Karpas-422 (cell line): ENCODE measurements at regions not wholly inside any gene's neighbourhood (a gene's known extent, or its start where the extent isn't known, plus 50 kb on each side); places are given as distances from the start of the nearest gene placed in this dataset.

ENCODE experiments used
- DNase-seq: peaks from one replicate; pipeline ENCODE4 v3.0.0-alpha.2; 2015
- H2AFZ ChIP-seq: fragments of 200-600 bp; sonication (generic); 2 replicates; pipeline ENCODE4 v1.6.1; 2014; ENCODE audit warnings: antibody characterized with exemption, low read length, mixed read lengths
- H3K27ac ChIP-seq: fragments of 200-600 bp; sonication (generic); 2 replicates; pipeline ENCODE4 v1.5.1; 2014; ENCODE audit warnings: mild to moderate bottlenecking, low read length, moderate library complexity
- H3K27me3 ChIP-seq: fragments of 200-600 bp; sonication (generic); 2 replicates; pipeline ENCODE4 v1.6.1; 2014; ENCODE audit warnings: low read length, mixed read lengths
- H3K36me3 ChIP-seq: fragments of 200-600 bp; sonication (generic); 2 replicates; pipeline ENCODE4 v1.6.1; 2014; ENCODE audit warnings: low read length, mixed read lengths; ENCODE audit not compliant: insufficient read depth
- H3K4me1 ChIP-seq: fragments of 200-600 bp; sonication (generic); 2 replicates; pipeline ENCODE4 v1.6.1; 2014; ENCODE audit warnings: mild to moderate bottlenecking, low read length, mixed read lengths
- H3K4me2 ChIP-seq: fragments of 200-600 bp; sonication (generic); 2 replicates; pipeline ENCODE4 v1.6.1; 2014; ENCODE audit warnings: low read length, low read depth, mild to moderate bottlenecking; ENCODE audit not compliant: poor library complexity, severe bottlenecking
- H3K4me3 ChIP-seq: fragments of 200-600 bp; sonication (generic); 2 replicates; pipeline ENCODE4 v1.5.1; 2014; ENCODE audit warnings: mild to moderate bottlenecking, antibody characterized with exemption, low read length, mixed read lengths
- H3K79me2 ChIP-seq: fragments of 200-600 bp; sonication (generic); 2 replicates; pipeline ENCODE4 v1.6.1; 2014; ENCODE audit warnings: mild to moderate bottlenecking, low read length, mixed read lengths
- H3K9ac ChIP-seq: fragments of 200-600 bp; sonication (generic); 2 replicates; pipeline ENCODE4 v1.6.0; 2014; ENCODE audit warnings: low read length
- H3K9me2 ChIP-seq: fragments of 200-600 bp; sonication (generic), shearing (Covaris generic); replicated peaks from 2 replicates; pipeline ENCODE4 v1.6.0; 2014; ENCODE audit warnings: mild to moderate bottlenecking, low read length, moderate library complexity; ENCODE audit not compliant: insufficient read depth
- H3K9me3 ChIP-seq: fragments of 300-700, 200-600 bp; sonication (generic); 2 replicates; pipeline ENCODE4 v1.6.1; 2014; ENCODE audit warnings: low read length, mixed read lengths
- H4K20me1 ChIP-seq: fragments of 200-600 bp; sonication (generic); 2 replicates; pipeline ENCODE4 v1.6.1; 2014; ENCODE audit warnings: mild to moderate bottlenecking, antibody characterized with exemption, low read length, low read depth; ENCODE audit not compliant: insufficient read depth

DNA sequence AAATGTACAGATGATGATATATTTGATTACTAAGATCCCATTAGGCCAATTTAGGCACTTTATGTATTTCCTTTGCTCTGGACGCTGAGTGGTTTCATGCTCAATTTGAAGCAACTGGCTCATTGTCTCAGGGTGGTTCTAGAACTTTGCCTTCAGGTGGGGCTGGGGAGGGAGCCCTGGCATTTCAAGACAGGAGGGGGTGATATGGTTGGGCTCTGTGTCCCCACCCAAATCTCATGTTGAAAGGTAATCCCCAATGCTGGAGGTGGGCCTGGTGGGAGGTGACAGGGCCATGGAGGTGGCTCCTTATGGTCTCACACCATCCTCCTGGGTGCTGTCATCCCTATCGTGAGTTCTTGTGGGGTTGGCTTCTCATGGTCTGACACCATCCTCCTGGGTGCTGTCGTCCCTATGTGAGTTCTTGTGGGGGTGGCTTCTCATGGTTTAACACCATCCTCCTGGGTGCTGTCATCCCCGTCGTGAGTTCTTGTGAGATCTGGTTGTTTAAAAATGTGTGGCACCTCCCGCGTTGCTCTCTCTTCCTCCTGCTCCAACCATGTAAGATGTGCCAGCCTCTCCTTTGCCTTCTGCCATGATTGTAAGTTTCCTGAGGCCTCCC is 151.5 kb upstream of the KLF6 start:
- Histone ChIP-seq H3K27me3 (no peaks in the 10 kb centered on the region), H4K20me1 (no peaks in the 10 kb centered on the region), H3K9me3 (no peaks in the 10 kb centered on the region), H3K4me2 (no peak overlapping the region), H3K9ac (no peak overlapping the region), H3K36me3 (no peaks in the 10 kb centered on the region), H3K79me2 (no peaks in the 10 kb centered on the region), H2AFZ (no peak overlapping the region), H3K27ac (no peak overlapping the region), H3K4me3 (no peak overlapping the region), H3K4me1 (peaks cover 11% of the 10 kb centered on the region), H3K9me2 (no peaks in the 10 kb centered on the region)
- no peak for DNase-seq

DNA sequence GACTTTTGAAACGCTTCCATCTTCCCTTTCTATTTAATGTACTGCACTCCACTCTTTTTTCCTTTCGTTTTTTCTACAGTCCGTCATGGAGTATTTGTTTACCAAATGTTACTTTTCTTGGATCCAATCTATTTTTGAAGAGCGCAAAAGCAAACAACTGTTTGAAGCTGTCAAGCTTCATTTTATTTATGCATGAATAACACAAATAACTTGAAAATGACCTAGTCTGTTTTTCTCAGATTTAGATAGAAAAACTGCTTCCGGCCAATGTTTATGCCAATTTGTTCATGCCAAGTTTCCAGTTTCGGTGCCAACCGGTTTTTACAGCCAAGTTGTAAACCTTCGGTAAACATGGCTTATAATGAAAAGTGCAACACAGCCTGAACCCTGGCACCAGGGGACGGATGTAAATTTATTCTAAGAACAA is 150.9 kb upstream of the KLF6 start:
- Histone ChIP-seq H3K4me3 (no peak overlapping the region), H3K9ac (no peak overlapping the region), H3K4me1 (peaks cover 11% of the 10 kb centered on the region), H2AFZ (no peak overlapping the region), H3K9me2 (no peaks in the 10 kb centered on the region), H3K36me3 (no peaks in the 10 kb centered on the region), H3K27ac (no peak overlapping the region), H3K9me3 (no peaks in the 10 kb centered on the region), H3K79me2 (no peaks in the 10 kb centered on the region), H4K20me1 (no peaks in the 10 kb centered on the region), H3K27me3 (no peaks in the 10 kb centered on the region), H3K4me2 (no peak overlapping the region)
- no peak for DNase-seq

DNA sequence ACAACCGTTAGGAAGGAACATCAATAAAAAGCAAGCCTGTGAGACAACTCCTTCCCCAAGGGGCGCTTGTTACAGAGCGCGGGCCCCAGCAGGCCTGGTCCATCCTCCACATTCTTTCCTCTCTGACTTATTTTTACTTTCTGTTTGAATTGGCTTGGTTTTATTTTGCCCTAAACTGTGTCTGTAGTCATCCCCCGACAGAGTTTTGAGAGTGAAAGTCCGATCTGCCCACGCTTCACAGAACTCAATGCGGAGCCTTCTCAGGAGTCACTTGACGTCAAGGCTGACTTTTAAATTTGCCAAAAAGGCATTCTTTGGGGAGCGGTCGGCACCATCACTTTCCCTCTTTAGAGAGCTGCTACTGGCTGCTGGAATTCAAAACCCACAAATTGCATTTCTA is 150.1 kb upstream of the KLF6 start:
- Histone ChIP-seq H3K27ac (no peak overlapping the region), H3K27me3 (no peaks in the 10 kb centered on the region), H3K9me3 (no peaks in the 10 kb centered on the region), H4K20me1 (no peaks in the 10 kb centered on the region), H3K79me2 (no peaks in the 10 kb centered on the region), H3K4me3 (peak overlapping the region; percentile 8; the same call in 1 of the 2 replicates), H3K4me1 (peaks cover 11% of the 10 kb centered on the region), H3K9me2 (no peaks in the 10 kb centered on the region), H2AFZ (peak overlapping the region; percentile 34; the same call in 1 of the 2 replicates), H3K9ac (no peak overlapping the region), H3K36me3 (no peaks in the 10 kb centered on the region), H3K4me2 (peak overlapping the region; percentile 59)
- DNase-seq: no peak

DNA sequence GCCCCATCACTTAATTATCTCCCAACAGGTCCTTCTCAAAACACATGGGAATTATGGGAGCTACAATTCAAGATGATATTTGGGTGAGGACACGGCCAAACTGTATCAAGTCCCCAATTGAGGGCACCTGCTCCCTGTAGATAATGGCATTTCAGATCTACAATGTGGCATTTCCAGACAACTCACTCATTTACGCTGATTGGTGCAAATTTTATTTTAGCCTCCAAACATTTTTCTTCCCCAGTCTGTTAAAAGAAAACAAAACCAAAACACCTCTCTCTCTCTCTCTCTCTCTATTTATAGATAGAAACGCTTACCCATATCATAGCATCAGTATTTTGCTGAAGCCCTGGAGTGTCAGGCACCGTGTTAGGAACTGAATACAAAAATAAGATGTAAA is 148.7 kb upstream of the KLF6 start:
- Histone ChIP-seq H4K20me1 (no peaks in the 10 kb centered on the region), H3K27ac (no peak overlapping the region), H3K9ac (no peak overlapping the region), H3K4me3 (no peak overlapping the region), H3K4me1 (peaks cover 11% of the 10 kb centered on the region), H3K27me3 (no peaks in the 10 kb centered on the region), H3K4me2 (no peak overlapping the region), H3K36me3 (no peaks in the 10 kb centered on the region), H2AFZ (no peak overlapping the region), H3K9me3 (no peaks in the 10 kb centered on the region), H3K9me2 (no peaks in the 10 kb centered on the region), H3K79me2 (no peaks in the 10 kb centered on the region)
- no peak for DNase-seq

DNA sequence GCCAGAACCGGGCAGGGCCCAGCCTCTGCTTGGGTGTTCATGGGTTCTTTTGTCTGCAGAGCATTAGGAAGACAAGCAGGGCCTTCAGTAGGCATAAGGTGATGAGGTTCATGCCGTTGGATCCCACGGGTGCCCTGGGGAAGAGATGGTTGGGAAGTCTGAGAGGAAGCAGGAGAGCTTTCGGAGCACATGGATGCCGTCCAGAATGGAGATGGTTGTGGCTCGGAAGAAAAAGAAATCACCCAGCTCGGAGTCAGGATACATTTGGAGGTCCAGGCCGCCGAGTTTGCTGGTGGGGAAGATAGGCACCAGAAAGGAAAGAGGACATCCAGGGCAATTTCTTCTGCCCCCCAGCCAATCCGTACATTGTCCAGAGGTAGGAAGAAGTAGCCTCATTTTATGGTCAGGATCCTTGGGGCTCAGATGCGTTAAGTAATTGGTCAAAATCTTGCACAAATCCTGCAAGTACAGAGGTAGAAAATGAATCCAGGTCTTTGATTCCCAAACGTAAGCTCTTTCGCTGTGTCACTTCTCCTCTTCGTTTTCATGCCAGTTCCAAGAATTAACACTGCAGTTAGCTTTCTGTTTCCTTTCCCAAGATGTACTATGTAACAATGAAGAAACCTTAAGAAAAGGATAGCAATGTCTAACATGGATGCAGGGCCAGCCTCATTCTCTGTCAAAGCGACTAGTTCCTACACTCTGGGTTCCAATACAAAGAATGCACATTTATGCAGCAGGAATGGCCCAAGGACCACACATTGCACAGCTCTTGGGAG is 147.8 kb upstream of the KLF6 start:
- no peaks in the 10 kb centered on the region for H4K20me1 ChIP-seq
- no peaks in the 10 kb centered on the region for H3K79me2 ChIP-seq
- no peaks in the 10 kb centered on the region for H3K27me3 ChIP-seq
- no peak overlapping the region for H3K9ac ChIP-seq
- DNase-seq: no peak
- peaks cover 11% of the 10 kb centered on the region for H3K4me1 ChIP-seq
- no peaks in the 10 kb centered on the region for H3K9me3 ChIP-seq
- no peaks in the 10 kb centered on the region for H3K9me2 ChIP-seq
- no peak overlapping the region for H3K4me2 ChIP-seq
- no peak overlapping the region for H3K27ac ChIP-seq
- no peaks in the 10 kb centered on the region for H3K36me3 ChIP-seq
- H3K4me3 ChIP-seq: no peak overlapping the region
- H2AFZ ChIP-seq: no peak overlapping the region

DNA sequence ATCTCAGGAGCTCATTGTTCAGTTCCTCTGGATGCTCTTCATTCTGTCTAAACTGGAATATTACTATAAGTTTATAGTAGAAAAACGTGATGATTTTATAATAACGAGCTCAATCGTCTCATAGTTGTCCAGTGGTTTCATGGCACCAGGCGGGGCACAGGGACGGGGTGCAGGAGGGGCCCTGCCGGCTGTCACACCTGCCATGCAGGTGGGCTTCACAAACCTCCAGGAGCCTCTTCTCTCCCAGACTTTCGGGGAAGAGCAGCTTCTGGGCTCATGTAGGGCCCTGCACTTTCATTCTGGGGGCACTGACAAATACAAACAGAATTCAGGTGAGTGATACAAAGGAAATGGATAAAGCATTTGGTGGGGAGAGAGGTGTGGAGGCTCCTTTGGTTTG is 146.9 kb upstream of the KLF6 start:
- Histone ChIP-seq H3K9ac (no peak overlapping the region), H2AFZ (no peak overlapping the region), H3K27ac (no peak overlapping the region), H3K4me2 (no peak overlapping the region), H3K4me1 (peaks cover 11% of the 10 kb centered on the region), H3K27me3 (no peaks in the 10 kb centered on the region), H3K4me3 (no peak overlapping the region), H3K9me2 (no peaks in the 10 kb centered on the region), H3K36me3 (no peaks in the 10 kb centered on the region), H3K9me3 (no peaks in the 10 kb centered on the region), H4K20me1 (no peaks in the 10 kb centered on the region), H3K79me2 (no peaks in the 10 kb centered on the region)
- no peak for DNase-seq

DNA sequence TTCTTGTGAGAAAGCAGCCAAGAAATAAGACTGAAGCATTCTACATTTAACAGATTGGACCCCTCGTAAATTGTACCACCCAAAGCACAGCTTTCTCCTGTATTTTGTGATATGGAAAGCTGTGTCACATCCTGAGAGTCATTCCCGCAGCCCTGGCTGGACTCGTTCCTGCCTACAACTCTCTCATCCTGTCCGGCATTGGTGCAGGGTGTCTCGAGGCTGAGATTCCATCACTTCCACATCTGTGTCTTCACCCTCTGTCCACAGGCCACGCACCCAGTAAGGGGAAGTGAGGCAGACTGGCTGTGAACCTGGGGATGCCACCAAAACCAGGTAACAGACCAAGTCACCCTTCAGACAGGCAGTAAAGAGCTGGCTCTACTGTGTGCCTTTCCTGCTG is 146.2 kb upstream of the KLF6 start:
- DNase-seq: no peak
- Histone ChIP-seq H3K4me2 (no peak overlapping the region), H3K27ac (no peak overlapping the region)

DNA sequence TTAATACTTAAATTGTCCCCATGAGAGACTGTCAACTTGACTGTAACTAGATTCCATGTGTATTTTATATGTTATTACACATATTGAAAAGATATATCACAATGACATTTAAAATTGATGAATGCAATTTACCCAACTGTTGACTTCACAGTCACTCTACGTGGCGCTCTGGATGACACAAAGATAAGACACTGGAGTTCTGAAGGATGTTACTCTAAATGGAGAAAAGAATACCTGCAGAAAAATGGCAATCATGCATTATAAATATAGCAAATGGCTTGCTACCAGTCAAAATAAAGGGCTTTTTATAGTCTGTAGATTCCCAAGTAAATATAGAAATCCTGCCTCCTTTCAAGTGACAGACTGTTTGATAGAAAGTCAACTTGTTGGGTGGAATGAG is 143.6 kb upstream of the KLF6 start:
- Histone ChIP-seq H3K4me3 (no peak overlapping the region), H3K4me1 (no peaks in the 10 kb centered on the region), H3K27me3 (no peaks in the 10 kb centered on the region), H3K79me2 (no peaks in the 10 kb centered on the region), H3K4me2 (no peak overlapping the region), H2AFZ (no peak overlapping the region), H3K9me2 (no peaks in the 10 kb centered on the region), H3K36me3 (no peaks in the 10 kb centered on the region), H3K9me3 (no peaks in the 10 kb centered on the region), H4K20me1 (no peaks in the 10 kb centered on the region), H3K27ac (no peak overlapping the region), H3K9ac (no peak overlapping the region)
- DNase-seq: no peak

More for the DNA sequence above, 146.2 kb upstream of the KLF6 start:
- H3K79me2 ChIP-seq: no peaks in the 10 kb centered on the region
- H4K20me1 ChIP-seq: no peaks in the 10 kb centered on the region
- no peaks in the 10 kb centered on the region for H3K9me3 ChIP-seq
- H3K4me1 ChIP-seq: peaks cover 11% of the 10 kb centered on the region
- no peaks in the 10 kb centered on the region for H3K36me3 ChIP-seq
- H3K27me3 ChIP-seq: no peaks in the 10 kb centered on the region
- H3K9me2 ChIP-seq: no peaks in the 10 kb centered on the region
- H3K9ac ChIP-seq: no peak overlapping the region
- H2AFZ ChIP-seq: no peak overlapping the region
- no peak overlapping the region for H3K4me3 ChIP-seq
